Astrocyte (in vitro differentiated cells and primary cell): ENCODE measurements at regions not wholly inside any gene's neighbourhood (a gene's known extent, or its start where the extent isn't known, plus 50 kb on each side); places are given as distances from the start of the nearest gene placed in this dataset.

Experiments used
- CTCF ChIP-seq: IDR thresholded peaks from 2 replicates; pipeline ENCODE4 v1.5.1; 2011; ENCODE audit warnings: low read depth, mild to moderate bottlenecking, inconsistent platforms, low read length, moderate library complexity; ENCODE audit not compliant: insufficient read depth
- EZH2 ChIP-seq: IDR thresholded peaks from 2 replicates; pipeline ENCODE4 v1.6.1; 2012; ENCODE audit warnings: mild to moderate bottlenecking, low read length, inconsistent platforms; ENCODE audit not compliant: insufficient read depth

DNA sequence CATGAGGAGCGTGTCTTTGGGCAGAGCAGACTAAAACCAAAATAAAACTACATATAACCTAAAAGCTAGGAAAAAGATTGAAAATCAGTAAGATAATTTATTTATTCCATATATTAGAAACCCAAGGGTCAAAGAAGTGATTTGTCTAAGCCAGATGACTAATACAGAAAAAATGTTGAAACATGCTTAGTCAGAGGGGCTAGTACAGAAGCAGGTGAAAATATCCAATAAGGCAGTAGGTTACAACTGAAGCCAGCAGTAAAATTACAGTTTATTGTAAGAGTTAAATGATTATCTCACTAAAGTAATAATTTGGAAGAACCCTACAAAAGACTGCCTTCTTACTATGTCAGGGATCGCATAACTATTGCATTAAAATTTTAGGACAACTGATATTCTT, 1190.9 kb upstream of the PRMT6 start:
- no peak for TF ChIP-seq EZH2
- no peak for TF ChIP-seq CTCF
